GM21619 (cell line): ENCODE measurements at regions not wholly inside any gene's neighbourhood (a gene's known extent, or its start where the extent isn't known, plus 50 kb on each side); places are given as distances from the start of the nearest gene placed in this dataset.
"Not testable (repeated sequence)": the region's sequence is repeated elsewhere in the genome, so short reads cannot be mapped to it uniquely, and the experiment has no call there.

Experiments
- ATAC-seq: cut with Tn5 transposase; IDR thresholded peaks from one replicate; pipeline ENCODE4 v1.9.1; 2021; ENCODE audit not compliant: unreplicated experiment

GRCh38 chr13:70339738-70340137 is 231.5 kb upstream of the KLHL1 start:
- ATAC-seq = no peak

GRCh38 chr13:70338609-70339008 is 230.4 kb upstream of the KLHL1 start:
- ATAC-seq = no peak

GRCh38 chr13:70336866-70337265 is 228.6 kb upstream of the KLHL1 start:
- no peak for ATAC-seq

DNA sequence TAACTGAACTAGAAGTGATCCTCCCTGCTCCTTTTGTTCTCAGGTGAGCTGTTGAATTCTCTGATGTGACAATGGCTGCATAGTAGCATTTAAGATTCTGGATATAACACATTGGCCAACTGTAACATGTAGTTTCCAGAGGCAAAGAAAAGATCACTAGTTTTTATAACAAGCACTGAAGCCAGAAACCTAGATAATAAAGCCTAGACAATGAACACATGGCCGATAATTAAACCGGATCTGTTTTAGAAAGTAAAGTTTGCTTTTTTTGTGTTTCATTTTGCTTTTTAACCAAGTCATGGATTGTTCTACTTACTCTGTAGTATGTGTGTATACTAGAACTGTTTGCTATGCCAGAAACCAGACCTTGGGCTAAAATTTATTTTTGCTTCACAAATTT is 225.5 kb upstream of the KLHL1 start:
- no peak for ATAC-seq

- no peak for ATAC-seq
Measured at GRCh38 chr13:70330697-70331361, 222.6 kb upstream of the KLHL1 start.

DNA sequence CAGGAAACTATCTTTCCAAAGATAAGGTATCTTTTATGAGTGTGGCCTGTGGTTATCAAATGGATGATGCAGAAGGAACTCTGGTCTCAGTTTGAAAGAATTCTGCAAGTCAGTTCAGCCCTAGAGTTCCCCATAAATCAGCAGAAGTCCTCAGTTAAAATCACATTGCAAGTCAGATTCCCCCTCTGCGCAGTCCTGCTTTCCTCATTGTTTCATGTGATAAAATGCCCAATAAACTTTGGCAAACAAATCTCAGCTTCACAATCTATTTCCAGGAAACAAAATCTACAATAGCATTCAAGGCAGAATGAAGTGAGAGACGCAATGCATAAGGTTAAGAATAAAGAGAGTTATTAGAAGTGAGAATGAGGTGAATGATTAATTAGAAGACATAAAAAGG is 216.3 kb upstream of the KLHL1 start:
- no peak for ATAC-seq

DNA sequence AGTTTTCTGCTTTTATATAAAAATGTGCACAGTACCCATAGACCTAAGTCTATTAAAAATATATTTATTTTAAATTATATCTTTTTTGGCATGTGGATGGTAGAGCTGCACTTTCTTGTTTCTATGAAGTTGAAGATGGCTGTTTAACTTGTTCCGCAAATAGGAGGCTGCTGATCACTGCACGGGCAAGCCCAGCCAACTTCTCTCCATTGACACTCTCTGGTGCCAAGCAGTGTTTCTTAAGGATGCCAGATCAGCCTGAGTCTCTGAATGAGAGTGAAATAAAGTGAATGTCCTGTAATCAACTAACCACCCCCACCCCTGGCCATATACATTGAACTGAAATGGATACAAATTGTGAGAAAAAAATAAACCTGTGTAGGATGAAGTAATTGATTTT is 202.9 kb upstream of the KLHL1 start:
- ATAC-seq = no peak

- ATAC-seq = no peak
Measured at GRCh38 chr13:70310396-70311119, 202.3 kb upstream of the KLHL1 start.

DNA sequence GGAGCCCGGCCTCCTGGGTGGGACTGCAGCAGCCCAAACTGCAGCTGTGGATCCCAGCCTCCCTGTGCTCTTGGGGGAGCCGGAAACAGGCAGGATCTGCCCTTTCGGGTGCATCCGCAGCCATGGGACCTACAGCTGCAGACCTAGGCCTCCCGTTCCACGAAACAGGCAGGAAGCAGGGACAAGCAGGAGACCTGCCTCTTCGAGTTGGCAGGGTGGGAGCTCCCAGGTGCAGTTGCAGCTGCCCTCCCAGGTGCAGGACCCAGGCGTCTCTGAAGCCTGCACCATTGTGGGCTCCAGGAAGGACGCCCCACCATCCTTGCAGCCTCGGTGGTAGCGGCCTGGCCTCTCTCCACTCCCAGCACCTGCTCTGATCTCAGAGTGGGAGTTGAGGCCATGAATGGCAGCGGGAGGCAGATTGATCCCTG is 189.0 kb upstream of the KLHL1 start:
- no peak for ATAC-seq

DNA sequence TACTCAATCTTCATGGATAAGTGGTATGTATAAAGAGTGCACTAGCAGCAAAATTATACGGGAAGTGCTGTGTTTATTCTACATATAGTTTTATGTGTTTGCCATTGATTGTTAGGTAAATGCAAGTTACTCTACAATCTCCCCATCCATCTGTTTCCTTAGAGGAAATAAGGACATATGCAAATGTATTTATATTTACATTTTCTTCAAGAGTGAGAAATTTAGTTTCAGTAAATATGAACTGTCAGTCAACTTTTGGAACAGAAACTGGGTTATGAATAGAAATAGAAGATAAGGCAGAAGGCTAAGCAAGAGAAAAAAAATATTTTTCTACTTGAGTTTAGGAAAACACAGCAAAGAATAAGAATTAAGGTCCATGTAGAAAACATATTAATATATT is 176.1 kb upstream of the KLHL1 start:
- ATAC-seq = no peak

DNA sequence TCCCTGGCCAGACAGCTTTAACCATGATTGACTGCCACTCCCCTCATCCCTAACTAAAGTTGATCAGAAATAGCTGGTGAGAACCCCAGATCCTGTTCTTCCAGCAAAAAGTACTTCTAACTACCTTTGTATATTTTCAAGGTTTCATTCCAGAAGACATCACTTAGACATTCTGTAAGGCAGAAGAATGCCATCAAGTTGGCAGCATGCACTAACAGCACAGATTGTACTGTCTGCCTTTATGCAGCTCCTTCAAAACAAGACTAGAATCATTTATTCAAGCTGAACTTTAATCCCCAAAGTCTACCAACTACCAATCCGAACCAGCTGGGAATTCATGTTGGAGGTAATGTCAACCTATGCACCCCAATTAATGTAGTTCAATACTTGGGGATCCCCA is 167.6 kb upstream of the KLHL1 start:
- no peak for ATAC-seq

GRCh38 chr13:70255406-70255991 is 147.2 kb upstream of the KLHL1 start:
- no peak for ATAC-seq

DNA sequence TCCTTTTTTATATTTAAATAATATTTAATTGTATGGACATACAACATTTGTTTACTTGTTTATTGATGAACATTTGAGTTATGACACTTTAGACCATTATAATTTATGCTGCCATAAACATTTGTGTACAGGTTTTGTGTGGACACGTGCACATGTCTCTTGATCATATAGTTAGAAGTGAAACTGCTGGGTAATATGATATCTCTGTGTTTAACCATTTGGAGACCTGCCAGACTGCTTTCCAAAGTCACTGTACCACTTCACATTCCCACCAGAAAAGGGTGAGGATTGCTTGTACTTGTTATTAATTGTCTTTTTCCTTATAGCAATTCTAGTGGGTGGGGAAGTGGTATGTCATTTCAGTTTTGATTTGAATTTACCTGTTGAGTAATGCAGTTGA is 145.6 kb upstream of the KLHL1 start:
- ATAC-seq = no peak

- ATAC-seq = no peak
Measured at GRCh38 chr13:70253411-70253810, 145.2 kb upstream of the KLHL1 start.

GRCh38 chr13:70249332-70250064 is 141.2 kb upstream of the KLHL1 start:
- no peak for ATAC-seq

DNA sequence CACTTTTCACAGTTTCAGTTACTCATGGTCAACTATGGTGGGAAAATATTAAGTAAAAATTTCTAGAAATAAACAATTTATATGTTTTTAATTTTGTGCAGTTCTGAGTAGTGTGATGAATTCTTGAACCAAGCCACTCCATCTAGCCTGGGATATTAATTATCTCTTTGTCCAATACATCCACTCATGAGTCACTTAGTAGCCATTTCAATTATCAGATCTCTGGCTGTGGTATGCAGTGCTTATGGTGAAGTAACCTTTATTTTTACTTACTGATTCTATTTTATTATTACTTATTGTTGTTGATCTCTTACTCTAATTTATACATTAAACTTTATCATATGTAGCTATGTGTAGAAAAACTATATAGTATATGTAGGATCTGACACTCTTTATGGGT is 128.9 kb upstream of the KLHL1 start:
- ATAC-seq = no peak

- ATAC-seq = no peak
Measured at GRCh38 chr13:70235565-70235964, 127.3 kb upstream of the KLHL1 start.

GRCh38 chr13:70223911-70224310 is 115.7 kb upstream of the KLHL1 start:
- no peak for ATAC-seq

DNA sequence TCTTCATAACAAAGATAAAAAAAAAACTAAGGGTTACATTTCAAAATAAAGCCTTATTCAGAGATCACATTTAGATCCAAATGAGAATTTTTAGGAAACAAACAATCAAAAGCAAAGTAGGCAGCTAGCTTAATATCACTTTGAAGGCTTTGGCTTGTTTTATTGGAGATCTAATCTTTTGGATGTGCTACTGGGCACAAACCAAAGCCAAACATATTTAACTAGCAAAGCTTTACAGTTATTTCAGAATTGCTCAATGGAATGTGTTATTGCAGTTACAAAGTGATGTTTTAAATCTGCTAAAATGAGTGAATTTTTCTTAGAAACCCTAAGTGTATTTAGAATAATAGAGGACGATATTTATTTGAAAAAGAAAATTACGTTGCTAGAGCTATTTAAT is 114.7 kb upstream of the KLHL1 start:
- ATAC-seq = no peak

- no peak for ATAC-seq
Measured at GRCh38 chr13:70218618-70219017, 110.4 kb upstream of the KLHL1 start.

- not testable (repeated sequence) for ATAC-seq
Measured at GRCh38 chr13:70208968-70209367, 100.7 kb upstream of the KLHL1 start.

DNA sequence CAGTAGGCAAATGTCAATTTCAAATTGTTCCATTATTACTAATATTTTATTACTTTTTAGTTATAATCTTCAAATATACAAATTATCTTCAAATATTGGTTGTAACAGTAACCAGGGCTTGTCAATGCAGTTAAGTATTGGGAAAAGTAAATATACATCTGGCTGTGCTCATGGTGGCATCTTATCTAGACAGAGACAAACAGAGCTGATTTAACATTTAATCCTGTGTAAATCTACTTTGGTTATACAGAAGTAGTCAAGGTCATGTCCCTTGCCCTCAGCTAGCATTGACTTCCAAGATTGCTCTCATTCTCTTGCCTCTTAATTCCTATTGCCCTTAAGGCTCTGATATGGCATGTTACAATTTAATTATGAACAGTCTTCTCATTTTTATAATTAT is 98.4 kb upstream of the KLHL1 start:
- no peak for ATAC-seq
